ENCODE measurements at regions not wholly inside any gene's neighbourhood (a gene's known extent, or its start where the extent isn't known, plus 50 kb on each side); places are given as distances from the start of the nearest gene placed in this dataset.

DNA sequence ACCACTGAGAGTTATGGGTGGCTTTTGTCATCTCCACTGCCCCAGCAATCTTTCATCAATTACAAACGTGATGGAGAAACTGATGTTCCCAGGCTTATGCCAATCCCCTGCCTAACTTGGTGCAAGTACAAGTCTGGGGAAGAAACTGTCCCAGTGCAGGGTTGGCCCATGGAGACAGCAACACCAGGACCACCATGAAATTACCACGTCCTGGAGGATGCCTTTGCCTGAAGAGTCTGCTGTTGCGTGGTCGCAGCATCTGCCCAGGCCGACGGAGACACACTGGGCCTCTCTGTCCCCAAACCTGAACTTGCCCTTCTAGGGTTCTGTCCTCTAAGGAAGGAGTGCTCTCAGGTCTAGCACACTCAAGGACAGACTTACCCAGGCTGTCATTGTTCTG lies 496.8 kb upstream of the RAB6C start:
- in situ Hi-C loops (cut with MboI; ENCODE audit: low sequenced_read_pairs in 4 of 4) = no loop called here
- Histone ChIP-seq H3K4me3 (no peak overlapping the region), H3K9me3 (no peaks in the 10 kb centered on the region), H3K27ac (no peak overlapping the region), H3K27me3 (no peaks in the 10 kb centered on the region), H3K36me3 (no peaks in the 10 kb centered on the region), H3K4me1 (no peaks in the 10 kb centered on the region)
- DNase-seq (no peak), ATAC-seq (no peak)
- intact Hi-C loops (cut with DNase I; ENCODE audit: low total_unique reads) = no loop called here
- TF ChIP-seq POLR2A (IDR thresholded peaks at IDR 0.05) (no peak), CTCF (IDR thresholded peaks at IDR 0.05 in 4 of 5, conservative IDR thresholded peaks at IDR 0.05 in 1 of 5) (no peak)

- no peaks in the 10 kb centered on the region for H3K9me3 ChIP-seq
- intact Hi-C loops (cut with DNase I; ENCODE audit: low total_unique reads) = no loop called here
- in situ Hi-C loops (cut with MboI; ENCODE audit: low sequenced_read_pairs in 4 of 4) = no loop called here
- H3K27me3 ChIP-seq = no peaks in the 10 kb centered on the region
- TF ChIP-seq POLR2A (IDR thresholded peaks at IDR 0.05) (no peak), CTCF (IDR thresholded peaks at IDR 0.05 in 4 of 5, conservative IDR thresholded peaks at IDR 0.05 in 1 of 5) (no peak)
- H3K36me3 ChIP-seq = no peaks in the 10 kb centered on the region
- no peak overlapping the region for H3K4me3 ChIP-seq
- no peak for ATAC-seq
- DNase-seq = no peak
- H3K4me1 ChIP-seq = no peaks in the 10 kb centered on the region
- no peak overlapping the region for H3K27ac ChIP-seq
These were observed 496.1 kb upstream of the RAB6C start for GRCh38 chr2:129483366-129483765.

DNA sequence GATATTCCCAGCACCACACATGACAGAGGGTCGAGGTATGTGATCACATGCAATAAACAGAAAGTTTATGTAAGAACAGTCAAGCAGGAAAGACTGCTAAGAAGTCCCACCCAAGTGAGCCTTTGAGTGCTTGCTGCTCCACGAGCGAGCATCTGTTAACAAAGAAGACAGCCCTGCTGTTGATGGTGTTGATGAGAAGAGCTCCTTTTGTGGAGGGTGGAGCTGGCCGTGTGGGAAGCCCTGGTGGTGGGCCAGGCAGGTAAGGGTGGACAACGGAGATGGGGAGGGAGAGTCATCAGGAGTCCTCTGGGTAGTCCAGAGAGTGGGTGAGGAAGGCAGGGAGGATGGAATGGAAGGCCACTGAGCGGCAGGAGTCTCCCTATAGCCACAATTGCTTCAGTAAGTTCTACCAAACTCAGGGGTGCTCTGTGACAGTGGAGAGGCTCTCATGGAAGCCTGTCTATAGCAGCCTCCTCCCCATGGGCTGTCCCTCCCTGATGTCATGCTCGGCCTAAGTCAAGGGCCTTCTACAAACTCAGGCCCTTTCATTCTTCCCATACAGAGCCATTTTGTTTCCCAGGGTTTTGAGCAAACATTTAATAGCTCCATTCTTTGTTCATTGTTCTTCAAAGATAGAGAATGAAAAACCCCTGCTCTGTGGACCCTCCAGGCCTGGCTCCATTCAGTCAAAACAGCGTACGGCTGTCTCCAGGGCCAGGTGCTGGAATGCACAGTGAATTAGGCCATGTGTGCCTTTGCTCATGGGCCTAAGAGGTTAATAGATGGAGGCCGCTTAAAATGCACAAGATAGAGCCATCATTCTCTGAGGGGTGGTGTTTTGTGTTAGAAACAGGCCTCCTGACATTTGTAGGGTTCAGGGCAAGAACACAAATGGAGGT lies 494.2 kb upstream of the RAB6C start:
- TF ChIP-seq CTCF (IDR thresholded peaks at IDR 0.05 in 4 of 5, conservative IDR thresholded peaks at IDR 0.05 in 1 of 5) = no peak
- no peak for TF ChIP-seq POLR2A (IDR thresholded peaks at IDR 0.05)

DNA sequence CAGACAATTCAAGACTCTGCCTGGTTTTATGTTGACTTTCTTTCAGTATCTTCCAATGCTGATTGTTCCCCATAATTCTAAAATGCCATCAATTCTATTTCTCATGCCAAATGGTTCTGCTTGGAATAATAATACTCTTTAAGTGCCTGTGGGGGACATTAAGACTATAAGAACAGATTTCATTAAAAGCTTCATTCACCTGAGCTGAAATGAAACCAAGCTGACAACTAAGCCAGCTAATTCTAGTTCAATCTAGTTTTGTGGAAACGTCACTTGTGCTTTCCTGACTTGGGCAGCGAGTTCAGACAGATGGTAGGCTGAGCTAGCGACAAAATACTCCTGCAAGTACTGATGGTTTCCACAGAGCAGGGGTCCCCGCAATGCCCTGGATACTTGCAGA lies 491.1 kb upstream of the RAB6C start:
- no peak for DNase-seq

More for the DNA sequence above, 494.2 kb upstream of the RAB6C start:
- H3K36me3 ChIP-seq = no peaks in the 10 kb centered on the region
- H3K27me3 ChIP-seq = no peaks in the 10 kb centered on the region
- H3K27ac ChIP-seq = no peak overlapping the region
- in situ Hi-C loops (cut with MboI; ENCODE audit: low sequenced_read_pairs in 4 of 4) (no loop called here), intact Hi-C loops (cut with DNase I; ENCODE audit: low total_unique reads) (no loop called here)
- no peak overlapping the region for H3K4me3 ChIP-seq
- no peaks in the 10 kb centered on the region for H3K4me1 ChIP-seq
- ATAC-seq = no peak
- H3K9me3 ChIP-seq = no peaks in the 10 kb centered on the region
- DNase-seq = no peak

More for the DNA sequence above, 491.1 kb upstream of the RAB6C start:
- Histone ChIP-seq H3K4me3 (no peak overlapping the region), H3K9me3 (no peaks in the 10 kb centered on the region), H3K36me3 (no peaks in the 10 kb centered on the region), H3K27ac (no peak overlapping the region), H3K27me3 (peaks cover 0 to 5% (median 0%) of the 10 kb centered on the region in 3 donors), H3K4me1 (no peaks in the 10 kb centered on the region)
- in situ Hi-C loops (cut with MboI; ENCODE audit: low sequenced_read_pairs in 4 of 4) (no loop called here), intact Hi-C loops (cut with DNase I; ENCODE audit: low total_unique reads) (no loop called here)
- TF ChIP-seq CTCF (IDR thresholded peaks at IDR 0.05 in 4 of 5, conservative IDR thresholded peaks at IDR 0.05 in 1 of 5) (no peak), POLR2A (IDR thresholded peaks at IDR 0.05) (no peak)
- ATAC-seq = no peak
